ENCODE measurements at regions not wholly inside any gene's neighbourhood (a gene's known extent, or its start where the extent isn't known, plus 50 kb on each side); places are given as distances from the start of the nearest gene placed in this dataset.

DNA sequence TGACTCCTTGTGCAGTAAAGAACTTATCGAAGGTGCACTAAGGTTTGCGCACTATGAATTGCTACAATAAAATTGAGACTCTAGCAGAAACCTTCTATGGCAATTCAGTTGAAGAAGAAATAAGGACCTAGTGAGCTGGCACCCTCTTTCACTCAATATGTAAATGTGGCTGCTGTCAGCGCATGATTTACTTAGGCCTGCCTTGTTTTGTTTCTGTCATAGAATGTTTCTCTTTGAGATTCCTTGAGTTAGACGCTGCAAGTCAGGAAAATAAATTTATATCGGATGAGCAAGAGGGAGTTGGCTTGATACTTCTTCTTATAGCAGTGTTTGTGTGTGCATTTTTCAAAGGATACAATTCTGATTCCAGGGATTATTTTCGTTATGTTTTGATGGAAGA is 322.1 kb downstream of the BLID start:
- TF ChIP-seq POLR2AphosphoS5 (IDR thresholded peaks at IDR 0.05; ENCODE audit: low read depth, low read length), result no peak
- TF ChIP-seq POLR2A (IDR thresholded peaks at IDR 0.05; ENCODE audit: low read depth, low read length), result no peak
